T-helper 1 cell (primary cell): ENCODE measurements at regions not wholly inside any gene's neighbourhood (a gene's known extent, or its start where the extent isn't known, plus 50 kb on each side); places are given as distances from the start of the nearest gene placed in this dataset.

ENCODE experiments used
- DNase-seq, 5 donors: peaks; one replicate each; pipeline ENCODE4 v3.0.0-alpha.2; 2012 to 2020

- no peak for DNase-seq
Measured at GRCh38 chr11:121723246-121723741, 270.5 kb upstream of the SORL1-AS1 start.

DNA sequence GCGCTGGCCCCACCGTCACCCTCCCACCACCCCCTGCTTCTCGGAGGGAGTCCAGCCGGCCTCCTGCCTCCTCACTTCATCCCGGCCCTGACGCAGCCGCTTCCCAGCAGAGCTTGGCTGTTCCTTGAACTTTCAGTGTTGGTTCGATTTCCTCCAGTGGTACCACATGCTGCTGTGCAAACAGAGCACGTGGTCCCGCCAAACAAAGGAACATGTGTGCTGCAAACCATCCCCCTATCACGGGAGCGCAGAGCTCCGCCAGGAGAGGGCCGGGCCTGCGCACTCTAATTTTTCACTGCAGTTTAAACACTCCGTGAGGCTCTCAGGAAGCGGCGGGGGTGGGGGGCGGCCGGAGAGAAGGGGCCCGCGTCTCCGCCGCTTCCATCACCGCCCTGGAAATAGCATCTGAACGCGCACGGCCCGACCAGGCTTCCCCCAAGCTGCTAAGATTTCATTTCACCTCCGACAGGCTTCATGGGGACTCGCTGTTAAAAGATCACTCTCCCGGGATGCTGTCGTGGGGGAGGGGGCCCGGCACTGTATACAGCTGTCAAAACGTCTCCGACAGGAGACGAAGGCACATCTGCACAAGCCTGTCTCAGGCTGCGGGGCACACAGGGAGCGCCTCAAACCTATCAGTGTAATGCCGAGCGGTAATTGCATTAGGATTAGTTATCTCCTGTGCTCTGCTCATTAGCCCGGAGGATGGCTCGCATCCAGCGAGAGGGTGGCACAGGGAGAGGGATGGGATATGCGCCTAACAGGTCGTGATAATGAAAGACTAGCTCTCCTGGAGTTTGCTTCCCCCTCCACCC, 269.9 kb upstream of the SORL1-AS1 start:
- no peak for DNase-seq

DNA sequence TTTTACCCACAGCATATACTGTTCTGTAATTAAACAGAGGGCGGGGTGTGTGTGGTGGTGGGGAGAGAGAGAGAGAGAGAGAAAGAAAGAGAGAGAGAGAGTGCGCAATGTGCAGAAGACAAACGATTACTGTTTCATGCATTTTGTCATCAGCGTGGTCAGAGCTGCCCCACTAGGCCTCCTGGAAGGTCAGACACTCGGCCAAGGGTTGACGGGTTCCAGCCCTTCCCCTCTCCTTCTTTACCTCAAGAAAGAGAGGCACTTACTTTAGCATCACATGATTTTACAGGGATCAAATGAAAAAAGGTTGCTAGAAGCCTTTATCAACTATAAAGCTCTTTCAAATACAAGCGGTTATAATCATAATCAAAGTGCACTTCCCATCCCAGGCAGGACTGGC, 269.2 kb upstream of the SORL1-AS1 start:
- no peak for DNase-seq

DNA sequence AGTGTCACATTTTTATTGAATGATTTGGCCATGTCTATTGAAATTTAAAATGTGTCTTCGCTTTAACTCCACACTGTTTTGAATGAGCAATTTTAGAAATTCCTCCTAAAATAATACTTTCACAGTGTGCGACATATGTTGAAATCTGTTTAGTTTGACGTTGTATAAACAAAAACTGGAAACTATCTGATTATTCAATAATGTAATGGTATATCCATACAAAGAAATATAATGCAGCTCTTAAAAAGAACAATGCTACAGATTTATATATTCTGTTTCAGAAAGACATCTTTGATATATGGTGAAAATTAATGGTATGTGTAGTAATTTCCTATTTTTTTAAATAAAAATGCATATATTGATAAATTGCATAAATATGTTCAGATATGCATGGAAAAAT, 268.7 kb upstream of the SORL1-AS1 start:
- DNase-seq, result no peak

- no peak for DNase-seq
Measured at GRCh38 chr11:121717296-121717695, 264.5 kb upstream of the SORL1-AS1 start.

DNA sequence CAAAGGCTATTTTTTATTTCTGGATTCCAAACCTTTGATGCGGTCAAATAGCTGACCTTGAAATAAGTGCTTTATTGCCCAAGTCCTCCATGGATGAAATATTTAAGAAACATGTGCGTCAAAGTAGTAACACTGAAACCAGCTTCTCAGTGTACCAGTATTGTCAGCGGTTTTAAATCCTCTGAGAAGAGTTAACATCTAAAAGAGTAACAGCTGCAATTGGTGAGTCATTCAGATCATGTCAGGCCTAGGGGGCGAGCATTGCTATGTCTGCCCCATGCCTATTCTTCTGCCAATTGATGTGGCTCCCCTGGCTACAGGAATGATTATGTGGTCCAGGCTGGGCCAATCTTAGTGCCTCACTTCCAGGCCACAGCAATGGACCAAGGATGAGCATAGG, 263.3 kb upstream of the SORL1-AS1 start:
- no peak for DNase-seq

DNA sequence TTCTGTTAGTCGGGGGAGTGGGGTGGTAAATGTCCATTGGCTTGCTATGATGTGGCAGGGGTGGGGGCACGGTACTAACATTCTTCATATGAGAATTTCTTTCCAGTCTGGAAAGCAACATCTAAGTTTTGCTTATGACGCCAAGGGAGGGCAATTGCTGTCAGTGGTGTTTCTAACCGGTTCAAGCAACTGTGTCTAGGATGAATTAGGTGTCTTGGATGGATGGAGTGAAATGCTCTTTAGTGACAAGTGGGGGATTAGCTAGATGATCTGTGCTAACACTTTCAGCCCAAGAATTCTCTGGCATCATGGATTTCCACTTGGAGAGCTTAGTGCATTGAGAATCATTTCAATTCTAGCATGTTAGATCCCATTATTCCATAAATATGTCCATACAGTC, 262.6 kb upstream of the SORL1-AS1 start:
- no peak for DNase-seq

DNA sequence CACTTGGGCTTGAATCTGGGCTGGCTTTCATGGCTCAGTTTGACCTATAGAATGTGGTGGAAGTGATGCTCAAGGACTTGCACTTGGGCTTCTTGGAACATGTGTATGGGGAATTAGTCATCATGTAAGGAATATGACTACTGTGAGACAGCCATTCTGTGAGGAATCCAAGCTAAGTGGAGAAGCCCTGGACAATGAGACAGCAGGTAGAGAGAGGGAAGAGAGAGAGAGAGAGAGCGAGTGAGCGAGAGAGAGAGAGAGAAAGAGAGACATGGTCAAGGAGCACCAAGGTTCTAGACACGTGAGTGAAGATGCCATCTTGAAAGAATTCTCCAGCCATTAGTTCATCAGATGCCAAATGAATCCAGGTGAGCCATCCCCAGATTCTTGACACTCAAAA, 261.6 kb upstream of the SORL1-AS1 start:
- DNase-seq, result no peak

DNA sequence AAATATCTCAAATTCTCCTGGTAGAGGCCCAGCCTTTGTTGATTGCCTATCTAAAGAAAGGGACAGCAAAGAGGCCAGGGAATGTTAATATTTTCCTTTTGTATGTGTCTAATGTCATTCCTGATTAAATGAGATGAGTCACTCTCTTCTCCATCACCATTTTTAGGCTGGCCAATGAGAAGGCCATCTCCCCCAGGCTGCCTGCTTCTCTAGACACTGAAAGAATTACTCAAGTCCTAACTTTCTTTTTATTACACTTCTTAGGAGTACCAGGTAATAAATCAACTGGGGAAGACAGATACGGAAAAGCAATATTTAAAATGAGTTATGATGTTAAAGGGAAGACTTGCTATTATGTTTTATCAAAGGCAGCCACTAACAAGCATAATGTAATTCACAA, 259.2 kb upstream of the SORL1-AS1 start:
- no peak for DNase-seq

DNA sequence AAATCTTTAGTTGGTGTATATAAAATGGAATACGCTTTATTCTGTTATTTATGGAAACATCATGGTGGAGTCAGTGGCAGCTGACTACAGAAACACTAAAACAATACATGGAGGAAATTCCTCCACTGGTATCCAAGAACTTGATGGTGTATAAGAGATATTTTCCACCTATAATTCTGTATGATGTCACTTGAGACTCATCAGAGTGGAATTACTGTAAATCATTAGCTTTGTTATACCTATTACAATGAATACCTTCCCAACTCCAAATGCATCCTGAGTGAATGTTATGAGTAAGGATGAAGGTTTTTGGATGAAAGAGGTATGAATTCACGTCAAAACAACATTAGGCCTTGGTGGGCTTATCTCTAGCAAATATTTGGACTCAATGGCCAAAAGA, 258.5 kb upstream of the SORL1-AS1 start:
- no peak for DNase-seq

DNA sequence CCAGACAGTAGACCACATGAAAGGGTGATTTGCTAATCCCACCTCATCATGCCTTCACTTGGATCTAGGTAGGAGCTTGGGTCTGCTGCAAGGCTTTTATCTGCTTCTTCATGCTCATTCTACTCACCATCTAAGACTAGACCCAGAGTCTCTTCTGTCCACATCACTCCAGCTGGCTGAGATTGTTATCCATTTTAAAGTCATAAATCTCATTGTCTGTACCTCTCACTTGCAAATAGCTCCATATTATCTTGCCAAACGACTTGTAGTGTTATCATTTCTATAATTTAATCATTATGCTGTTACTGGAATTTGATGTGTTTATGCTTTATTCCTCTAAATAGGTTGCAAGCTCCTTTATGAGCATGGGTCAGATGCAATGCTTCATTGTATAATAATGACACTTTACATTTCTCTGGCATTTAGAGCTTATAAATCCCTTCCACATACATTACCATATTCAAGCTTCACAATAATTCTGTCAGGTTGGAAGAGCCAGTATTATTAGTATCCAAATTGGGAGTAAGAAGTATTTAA, 254.2 kb upstream of the SORL1-AS1 start:
- no peak for DNase-seq

- no peak for DNase-seq
Measured at GRCh38 chr11:121703201-121703600, 250.4 kb upstream of the SORL1-AS1 start.

- no peak for DNase-seq
Measured at GRCh38 chr11:121700968-121701367, 248.2 kb upstream of the SORL1-AS1 start.

GRCh38 chr11:121699801-121700200, 247.0 kb upstream of the SORL1-AS1 start:
- DNase-seq, result no peak

- no peak for DNase-seq
Measured at GRCh38 chr11:121696931-121697670, 244.3 kb upstream of the SORL1-AS1 start.

- no peak for DNase-seq
Measured at GRCh38 chr11:121696177-121696871, 243.6 kb upstream of the SORL1-AS1 start.

DNA sequence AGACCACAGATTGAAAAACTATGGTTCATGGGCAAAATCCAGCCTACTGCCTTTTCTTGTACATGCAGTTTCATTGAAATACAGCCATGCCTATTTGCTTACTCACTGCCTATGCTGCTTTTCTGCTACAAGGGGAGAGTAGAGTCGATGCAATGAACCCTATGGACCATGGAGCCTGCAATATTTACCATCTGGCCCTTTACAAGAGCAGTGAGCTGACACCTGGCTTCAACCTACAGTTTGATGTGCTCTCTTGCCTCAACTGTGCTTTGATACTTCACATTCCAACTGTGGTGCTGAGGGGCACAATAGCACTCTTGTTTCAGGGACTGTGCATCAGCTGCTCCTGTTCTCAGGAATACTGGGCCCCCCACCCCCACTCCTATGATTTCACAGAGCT, 239.5 kb upstream of the SORL1-AS1 start:
- DNase-seq, result no peak

GRCh38 chr11:121688860-121689614, 236.3 kb upstream of the SORL1-AS1 start:
- no peak for DNase-seq

DNA sequence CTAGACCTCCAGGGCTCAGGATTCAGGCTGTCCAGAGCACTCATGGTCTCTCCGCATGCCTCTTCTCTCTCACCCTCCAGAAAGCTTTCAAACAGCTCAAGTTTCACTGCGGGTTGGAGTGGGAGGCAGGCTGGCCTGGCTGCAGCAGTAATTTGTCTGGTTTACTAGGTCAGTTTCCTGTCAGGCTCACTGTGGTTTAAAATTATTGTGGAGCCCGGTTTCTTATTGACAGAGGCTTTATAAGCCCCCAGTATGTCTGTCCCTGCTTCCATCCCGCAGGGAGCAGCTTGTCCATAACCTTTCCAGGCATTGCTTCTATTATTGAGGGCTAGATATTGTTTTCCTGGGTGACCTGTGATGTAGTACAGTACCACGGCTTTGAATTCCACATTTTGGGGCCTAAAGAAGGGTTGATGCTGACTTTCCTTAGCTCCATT, 235.3 kb upstream of the SORL1-AS1 start:
- DNase-seq, result no peak

GRCh38 chr11:121683791-121684190, 231.0 kb upstream of the SORL1-AS1 start:
- no peak for DNase-seq
